ENCODE measurements at regions not wholly inside any gene's neighbourhood (a gene's known extent, or its start where the extent isn't known, plus 50 kb on each side); places are given as distances from the start of the nearest gene placed in this dataset.

- no peak overlapping the region for H3K27ac ChIP-seq (ENCODE audit: low read depth in 1 of 2, low read length in 2 of 2)
- WGBS = 82% methylated on average over 5 of the region's 5 CpGs
Measured at GRCh38 chr1:148383966-148384365, 99.1 kb downstream of the PPIAL4G start.

GRCh38 chr1:148379697-148380096, 103.4 kb downstream of the PPIAL4G start:
- H3K27me3 ChIP-seq (ENCODE audit: control insufficient read depth in 4 of 4, insufficient read depth in 4 of 4, low read length in 3 of 4) = no peaks in the 10 kb centered on the region
- no peaks in the 10 kb centered on the region for H3K9me3 ChIP-seq (ENCODE audit: control insufficient read depth in 4 of 4, low read length in 3 of 4)
- no peaks in the 10 kb centered on the region for H3K36me3 ChIP-seq (ENCODE audit: control insufficient read depth in 4 of 4, insufficient read depth in 3 of 4, low read depth in 1 of 4, low read length in 3 of 4)
- no peak overlapping the region for H3K27ac ChIP-seq (ENCODE audit: low read depth in 1 of 2, low read length in 2 of 2)
- WGBS = 30% methylated on average over 16 of the region's 16 CpGs
- H3K9ac ChIP-seq (ENCODE audit: low read depth in 1 of 2, low read length in 2 of 2) = no peak overlapping the region
- no peaks in the 10 kb centered on the region for H3K4me1 ChIP-seq (ENCODE audit: control insufficient read depth in 4 of 4, insufficient read depth in 4 of 4, low read length in 3 of 4)
- no peak overlapping the region for H3K4me3 ChIP-seq (ENCODE audit: low read depth in 1 of 3, low read length in 3 of 3)
- DNase-seq (ENCODE audit: low spot score) = no peak
- no peak for TF ChIP-seq GABPA (IDR thresholded peaks at IDR 0.05 in 1 of 2, conservative IDR thresholded peaks at IDR 0.05 in 1 of 2)
- TF ChIP-seq REST (IDR thresholded peaks at IDR 0.05) = no peak
- no peak for TF ChIP-seq SP1 (IDR thresholded peaks at IDR 0.05)
- no peak for TF ChIP-seq RXRA (IDR thresholded peaks at IDR 0.05)
- no peak for TF ChIP-seq EGR1 (IDR thresholded peaks at IDR 0.05; ENCODE audit: low read depth in 2 of 2)
- TF ChIP-seq HNF4G (IDR thresholded peaks at IDR 0.05) = no peak
- no peak for TF ChIP-seq MAX (IDR thresholded peaks at IDR 0.05)
- TF ChIP-seq TAF1 (conservative IDR thresholded peaks at IDR 0.05) = no peak
- no peak for TF ChIP-seq YY1 (IDR thresholded peaks at IDR 0.05)
- TF ChIP-seq ZBTB33 (IDR thresholded peaks at IDR 0.05) = no peak
- TF ChIP-seq RAD21 (IDR thresholded peaks at IDR 0.05) = no peak
- TF ChIP-seq JUND (IDR thresholded peaks at IDR 0.05) = no peak
- TF ChIP-seq FOXA2 (IDR thresholded peaks at IDR 0.05) = no peak

More at GRCh38 chr1:148383966-148384365, 99.1 kb downstream of the PPIAL4G start:
- no peak overlapping the region for H3K4me3 ChIP-seq (ENCODE audit: low read depth in 1 of 3, low read length in 3 of 3)
- DNase-seq (ENCODE audit: low spot score) = no peak
- H3K9me3 ChIP-seq (ENCODE audit: control insufficient read depth in 4 of 4, low read length in 3 of 4) = no peaks in the 10 kb centered on the region
- no peak overlapping the region for H3K9ac ChIP-seq (ENCODE audit: low read depth in 1 of 2, low read length in 2 of 2)
- H3K27me3 ChIP-seq (ENCODE audit: control insufficient read depth in 4 of 4, insufficient read depth in 4 of 4, low read length in 3 of 4) = no peaks in the 10 kb centered on the region
- TF ChIP-seq GABPA (IDR thresholded peaks at IDR 0.05 in 1 of 2, conservative IDR thresholded peaks at IDR 0.05 in 1 of 2) (no peak), TAF1 (conservative IDR thresholded peaks at IDR 0.05) (no peak), HNF4A (conservative IDR thresholded peaks at IDR 0.05) (no peak), RXRA (IDR thresholded peaks at IDR 0.05) (no peak), ZBTB33 (IDR thresholded peaks at IDR 0.05) (no peak), ATF3 (IDR thresholded peaks at IDR 0.05) (no peak), JUND (IDR thresholded peaks at IDR 0.05) (no peak), FOXA2 (IDR thresholded peaks at IDR 0.05) (no peak), HNF4G (IDR thresholded peaks at IDR 0.05) (no peak)
- no peaks in the 10 kb centered on the region for H3K36me3 ChIP-seq (ENCODE audit: control insufficient read depth in 4 of 4, insufficient read depth in 3 of 4, low read depth in 1 of 4, low read length in 3 of 4)
- no peaks in the 10 kb centered on the region for H3K4me1 ChIP-seq (ENCODE audit: control insufficient read depth in 4 of 4, insufficient read depth in 4 of 4, low read length in 3 of 4)

Data from liver (tissue), 7 donors.